ENCODE measurements at regions not wholly inside any gene's neighbourhood (a gene's known extent, or its start where the extent isn't known, plus 50 kb on each side); places are given as distances from the start of the nearest gene placed in this dataset.

DNA sequence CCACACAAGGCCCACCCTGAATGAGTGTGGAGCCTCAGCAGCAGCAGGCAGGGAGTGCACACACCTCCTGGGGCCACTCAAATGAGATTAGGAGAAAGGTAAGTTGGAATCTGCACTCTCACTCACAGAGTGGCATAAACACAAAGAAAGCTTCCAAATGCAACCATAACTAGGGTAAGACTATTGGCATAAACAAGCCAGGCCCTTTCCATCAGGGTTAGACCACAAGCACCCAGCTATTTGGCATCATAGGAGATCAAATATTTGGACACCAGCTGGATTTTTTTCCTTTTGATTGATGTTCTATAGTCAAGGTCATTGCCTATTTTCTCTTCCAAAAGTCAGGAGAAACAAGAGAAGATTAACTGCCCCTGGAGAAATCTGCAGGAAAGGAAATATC, 471.5 kb downstream of the TXNL1 start:
- DNase-seq = no peak

DNA sequence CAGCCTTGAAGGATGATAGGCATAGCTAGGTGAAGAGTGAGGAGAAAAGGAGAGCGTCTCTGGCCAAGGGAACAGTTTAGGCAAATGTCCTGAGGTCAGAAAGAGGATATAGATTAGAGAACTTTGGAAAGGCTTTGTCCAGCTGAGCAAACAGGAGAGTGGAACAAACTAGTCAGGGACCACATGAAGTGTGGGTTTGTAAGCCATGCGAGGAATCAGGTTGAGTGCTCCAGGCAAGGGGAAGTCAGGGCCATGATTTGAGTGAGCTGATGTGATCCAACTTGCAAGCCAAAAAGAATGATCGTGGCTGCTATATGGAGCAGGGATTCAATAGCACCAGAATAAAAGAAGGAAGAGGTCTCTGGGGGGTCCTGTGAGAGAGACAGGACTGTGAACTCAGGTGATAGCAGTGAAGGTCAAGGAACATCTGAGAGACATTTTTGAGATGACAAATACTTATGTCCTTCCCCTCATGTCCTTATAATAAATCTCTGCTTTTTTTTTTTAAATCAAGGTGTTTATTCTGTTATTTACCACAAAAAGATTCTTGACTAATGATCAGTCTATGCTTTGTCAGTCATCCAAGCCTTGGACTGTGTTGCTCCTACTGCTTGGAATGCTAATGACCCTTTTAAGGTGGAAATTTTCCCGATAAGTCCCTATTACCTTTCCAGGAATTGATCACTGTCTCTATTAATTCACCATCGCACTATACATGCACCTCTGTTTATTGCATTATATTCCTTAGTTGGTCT, 472.6 kb downstream of the TXNL1 start:
- DNase-seq = no peak

DNA sequence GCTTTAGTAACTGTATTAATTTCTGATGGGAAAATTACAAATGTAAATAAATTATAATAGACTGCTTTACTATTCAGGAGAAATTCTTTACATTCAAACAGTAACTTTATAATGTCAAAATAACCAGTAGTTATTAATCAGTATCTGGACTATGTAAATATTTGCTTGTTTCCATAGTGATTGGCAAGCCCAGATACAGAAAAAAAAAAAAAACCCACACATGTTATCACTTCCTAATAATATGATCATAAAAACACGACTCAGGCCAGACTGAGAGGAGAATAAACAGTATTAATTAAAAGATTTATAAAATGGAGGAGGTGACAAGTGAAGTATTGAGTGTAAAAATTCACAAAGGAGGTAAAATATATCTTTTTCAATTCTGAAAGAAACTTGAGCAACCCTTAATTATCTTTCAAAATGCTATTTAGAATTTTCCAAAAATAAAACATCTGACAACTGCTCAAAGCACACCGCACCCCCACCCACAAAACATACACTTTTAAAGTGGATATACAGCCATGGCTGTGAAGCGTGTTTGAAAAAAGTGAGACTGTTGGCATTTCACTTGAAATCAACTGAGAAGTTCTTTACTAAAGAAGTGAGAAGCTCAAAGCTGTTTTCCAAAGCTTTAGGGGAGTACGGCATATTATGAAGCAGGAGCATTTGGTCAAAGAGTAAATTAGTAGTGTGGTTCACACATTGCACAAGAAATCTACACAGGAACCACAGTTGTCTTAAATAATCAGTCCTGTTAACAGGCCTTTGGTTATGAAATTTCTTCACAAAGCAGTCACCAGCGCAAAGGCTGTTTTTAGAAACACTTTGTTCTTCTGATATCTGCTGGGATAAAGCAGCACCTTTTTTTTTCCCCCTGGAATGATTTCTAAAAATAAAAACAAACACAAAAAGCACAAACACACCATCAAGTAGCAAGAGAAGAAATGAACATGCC, 475.8 kb downstream of the TXNL1 start:
- no peak for DNase-seq

DNA sequence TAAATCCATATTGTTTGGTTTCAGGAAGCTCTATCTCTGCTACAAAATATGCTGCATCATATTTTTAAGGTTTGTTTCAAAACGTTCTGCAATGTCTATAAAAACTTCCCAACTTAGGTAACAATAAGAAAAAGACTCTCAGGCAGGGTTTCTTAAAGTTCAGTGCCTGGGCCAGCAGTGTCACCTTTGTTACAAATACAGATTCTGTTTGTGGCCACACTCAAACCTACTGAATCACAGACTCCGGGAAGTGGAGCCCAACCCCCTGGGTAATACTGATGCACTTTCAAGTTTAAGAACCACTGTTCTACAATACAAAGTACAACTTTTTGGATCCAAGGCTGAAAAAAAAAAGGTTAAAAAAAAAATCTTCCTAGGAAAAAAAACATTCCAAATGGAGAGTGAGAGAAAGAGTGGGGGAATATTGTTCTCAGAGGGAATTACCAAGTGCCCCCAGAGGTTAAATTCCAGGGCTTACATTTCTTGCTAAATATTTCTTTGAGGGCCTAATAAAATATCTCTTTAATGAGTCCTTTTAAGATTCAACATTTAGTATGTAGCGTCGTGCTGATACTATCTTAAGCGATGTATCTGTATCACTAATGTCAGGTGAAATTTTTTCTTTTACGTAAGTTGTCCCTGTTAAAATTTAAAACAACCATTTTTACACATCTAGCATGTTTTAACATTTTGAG, 476.7 kb downstream of the TXNL1 start:
- DNase-seq = no peak

DNA sequence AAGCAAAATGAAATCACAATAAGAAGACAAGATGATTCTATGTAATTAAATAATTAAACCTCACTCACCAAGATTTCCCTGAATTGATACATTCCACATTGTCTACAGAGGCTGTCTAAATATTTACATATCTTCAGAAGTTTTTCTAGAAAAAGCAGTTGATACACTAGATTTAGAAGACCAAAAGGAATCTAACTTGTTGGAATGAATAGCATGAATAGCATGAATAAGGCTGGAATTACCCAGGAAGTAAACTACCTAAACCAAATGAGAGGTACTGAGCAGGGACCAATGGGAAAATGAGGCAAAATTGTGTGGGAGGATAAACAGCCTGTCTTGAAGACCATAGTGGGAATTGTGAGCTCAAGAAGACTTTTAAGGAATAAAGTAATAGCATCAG, 479.7 kb downstream of the TXNL1 start:
- DNase-seq = no peak

DNA sequence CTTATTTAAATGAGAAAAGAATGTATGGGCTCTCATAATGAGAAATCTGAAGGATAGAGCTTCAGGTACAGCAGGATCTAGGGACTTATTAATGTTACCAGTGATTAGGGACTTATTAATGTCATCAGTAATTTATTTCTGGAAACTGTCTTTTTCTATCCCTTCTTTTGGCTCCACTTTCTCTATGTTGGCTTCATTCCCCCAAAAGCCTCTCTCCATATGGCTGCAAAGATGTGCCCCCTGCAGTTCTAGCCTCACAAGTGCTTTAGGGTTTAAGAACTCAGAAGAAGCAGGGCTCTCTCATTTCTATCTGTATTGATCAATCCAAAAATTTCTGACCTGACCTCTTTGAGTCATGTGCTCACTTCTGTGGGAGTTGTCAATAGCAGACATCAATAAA, 480.9 kb downstream of the TXNL1 start:
- no peak for DNase-seq

DNA sequence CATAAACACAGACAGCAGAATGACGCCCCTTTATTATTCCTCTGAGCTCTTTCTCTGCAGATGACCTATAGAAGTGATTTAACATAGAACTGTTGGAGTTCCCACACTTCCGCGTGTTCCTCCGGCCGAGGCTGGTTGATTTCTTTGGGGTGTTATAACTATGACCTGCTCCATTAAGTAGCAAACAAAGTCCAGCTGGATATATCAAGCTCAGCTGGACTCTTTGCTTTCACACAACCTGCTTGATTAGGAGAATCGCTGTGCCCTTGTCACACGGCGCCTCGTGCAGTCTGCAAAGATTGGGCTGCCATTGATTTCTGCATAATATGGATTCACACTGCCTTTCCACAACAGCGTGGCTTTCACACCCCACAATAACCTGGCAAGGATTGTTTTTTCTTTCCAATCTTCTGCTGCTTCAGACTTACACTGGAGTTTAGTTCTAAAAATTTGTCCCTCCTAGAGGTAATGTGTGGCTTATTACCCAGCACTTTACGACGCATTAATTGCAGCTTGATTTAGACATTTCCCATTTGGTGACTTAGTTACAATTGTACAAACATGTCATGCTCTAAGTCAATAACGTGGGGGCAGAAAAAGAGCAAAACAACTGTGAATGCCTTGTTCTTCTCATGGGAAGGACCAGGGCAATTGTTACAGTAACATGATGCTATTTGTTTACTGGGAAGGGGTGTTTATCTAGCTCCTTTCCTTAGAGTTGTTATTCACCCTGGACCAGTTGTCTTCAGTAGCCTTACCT, 485.7 kb downstream of the TXNL1 start:
- no peak for DNase-seq

DNA sequence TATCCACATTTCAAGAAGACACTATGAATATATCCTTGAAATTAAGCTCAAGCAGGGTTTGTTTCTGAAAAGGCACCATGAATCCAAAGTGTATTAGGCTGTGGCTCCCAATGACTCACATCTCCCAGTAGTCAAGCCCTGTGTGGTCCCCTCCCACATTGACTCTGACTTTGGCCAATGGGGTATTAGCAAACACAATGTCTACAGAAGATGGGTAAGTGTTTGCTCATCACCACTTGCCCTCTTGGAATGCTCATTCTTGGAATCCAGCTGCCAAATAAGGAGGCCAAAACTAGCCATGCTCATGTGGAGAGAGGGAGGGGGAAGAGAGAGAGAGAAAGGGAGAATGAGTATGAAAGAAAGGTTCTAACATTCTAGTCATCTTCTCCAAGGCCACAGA, 490.0 kb downstream of the TXNL1 start:
- peak; percentile 65 for DNase-seq

DNA sequence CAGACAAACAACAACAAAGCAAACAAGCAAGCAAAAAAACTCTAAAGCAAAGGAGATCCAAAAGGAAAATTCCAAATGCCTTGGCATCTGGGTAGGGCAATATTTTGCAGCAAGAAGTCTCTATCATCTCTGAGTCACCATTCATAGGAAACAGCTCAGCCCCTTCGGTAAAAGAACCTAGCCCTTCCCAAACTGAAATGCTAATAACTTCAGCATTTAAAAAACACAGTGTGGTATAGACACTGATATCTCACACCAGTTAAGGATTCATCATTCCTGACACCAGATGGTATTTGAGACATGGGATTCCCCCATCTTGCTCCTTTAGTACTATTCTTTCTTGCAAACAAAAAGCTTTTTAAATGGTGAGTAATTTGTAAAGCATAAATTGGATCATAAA, 491.8 kb downstream of the TXNL1 start:
- peak; percentile 59 for DNase-seq

DNA sequence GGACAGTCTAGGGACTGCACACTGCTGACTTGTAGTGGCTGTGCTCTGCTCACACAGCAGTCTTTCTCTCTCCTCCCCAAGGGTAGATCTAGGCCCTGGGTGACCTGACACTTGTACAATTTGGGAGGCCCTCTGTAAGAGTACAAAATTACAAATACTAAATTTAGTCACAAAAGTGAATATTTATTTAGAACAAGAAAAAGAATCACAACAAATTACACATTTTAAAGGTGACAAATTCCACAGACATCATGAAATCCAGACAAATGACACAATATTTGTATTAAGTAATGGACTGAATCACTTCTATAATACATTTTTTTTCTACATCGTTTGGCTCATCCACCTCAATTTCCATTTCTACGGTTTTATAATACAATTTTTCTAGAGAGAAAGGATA, 496.4 kb downstream of the TXNL1 start:
- DNase-seq = no peak

DNA sequence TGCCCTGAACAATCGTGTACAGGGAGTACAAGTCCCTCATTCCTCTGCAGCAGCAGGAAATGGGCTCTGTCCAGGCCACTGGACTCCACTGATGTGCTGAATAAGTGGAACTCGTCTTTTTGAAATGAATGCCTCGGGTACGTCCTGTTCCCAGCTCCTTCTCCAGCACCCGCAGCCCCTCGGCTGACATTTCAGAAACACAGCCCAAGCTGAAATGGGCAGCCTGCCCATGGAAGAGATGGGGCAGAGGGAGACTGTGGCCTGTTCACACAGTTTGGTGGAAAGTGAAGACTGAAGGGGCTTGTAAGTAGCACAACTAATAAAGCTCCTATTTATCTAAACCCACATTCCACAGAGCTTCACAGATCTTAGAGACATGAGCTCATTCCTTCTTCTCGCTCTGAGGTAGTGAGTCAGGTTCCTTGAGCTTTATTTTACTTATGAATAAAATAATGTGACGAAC, 498.6 kb downstream of the TXNL1 start:
- DNase-seq = peak; percentile 35

DNA sequence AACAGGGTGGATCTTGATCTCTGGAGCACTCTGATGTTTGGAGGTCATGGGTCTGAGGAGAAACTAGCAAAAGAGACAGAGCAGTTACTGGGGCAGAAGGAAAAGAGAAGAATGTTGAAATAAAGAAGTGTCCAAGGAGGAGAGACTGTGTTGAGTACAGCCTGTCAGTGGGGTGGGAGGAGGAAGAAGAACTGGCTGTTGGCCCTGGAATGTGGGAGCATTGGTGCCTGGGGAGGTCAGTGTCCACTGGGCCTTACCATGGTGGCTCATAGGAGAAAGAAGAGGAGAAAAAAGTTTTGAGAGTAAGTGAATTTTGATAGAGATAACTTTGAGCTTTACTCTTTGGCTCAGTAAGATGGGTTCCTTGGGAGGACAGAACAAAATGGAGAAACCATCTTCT, 499.0 kb downstream of the TXNL1 start:
- DNase-seq = no peak

DNA sequence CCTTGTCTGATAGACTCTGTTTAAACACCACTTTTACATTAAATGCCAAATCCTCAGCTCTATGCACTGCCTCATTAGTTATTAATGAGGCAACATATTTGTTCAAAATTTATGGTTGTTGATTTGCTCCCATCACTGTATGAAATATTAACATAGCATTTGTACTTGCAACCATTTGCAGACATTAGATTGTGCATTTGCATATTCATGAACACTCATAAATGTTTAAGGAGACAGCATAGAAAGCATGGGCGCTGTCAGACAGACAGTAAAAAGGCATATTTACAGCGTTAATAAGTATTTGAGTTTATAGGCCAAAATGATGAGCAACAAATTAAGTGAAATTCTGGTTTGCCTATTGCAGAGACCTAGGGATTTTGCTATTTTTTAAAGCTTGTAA, 502.3 kb downstream of the TXNL1 start:
- DNase-seq = no peak

DNA sequence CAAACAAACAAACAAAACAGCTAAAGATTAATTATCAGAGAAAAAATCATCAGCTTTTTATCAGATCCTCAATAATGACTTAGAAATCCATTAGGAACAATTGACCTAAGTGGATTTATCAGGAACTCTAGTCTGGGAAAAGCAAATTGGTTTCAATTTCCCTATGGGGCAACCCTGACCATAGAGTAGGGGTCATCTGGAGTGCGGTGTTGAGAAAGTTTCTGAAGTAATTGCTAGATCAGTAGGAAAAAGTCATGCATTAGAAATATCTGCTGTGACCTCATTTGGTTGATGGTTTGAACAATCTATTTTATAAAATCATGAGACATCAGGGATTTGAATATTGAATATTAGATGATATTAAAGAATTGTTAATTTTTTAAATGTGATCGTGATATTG, 507.9 kb downstream of the TXNL1 start:
- no peak for DNase-seq

DNA sequence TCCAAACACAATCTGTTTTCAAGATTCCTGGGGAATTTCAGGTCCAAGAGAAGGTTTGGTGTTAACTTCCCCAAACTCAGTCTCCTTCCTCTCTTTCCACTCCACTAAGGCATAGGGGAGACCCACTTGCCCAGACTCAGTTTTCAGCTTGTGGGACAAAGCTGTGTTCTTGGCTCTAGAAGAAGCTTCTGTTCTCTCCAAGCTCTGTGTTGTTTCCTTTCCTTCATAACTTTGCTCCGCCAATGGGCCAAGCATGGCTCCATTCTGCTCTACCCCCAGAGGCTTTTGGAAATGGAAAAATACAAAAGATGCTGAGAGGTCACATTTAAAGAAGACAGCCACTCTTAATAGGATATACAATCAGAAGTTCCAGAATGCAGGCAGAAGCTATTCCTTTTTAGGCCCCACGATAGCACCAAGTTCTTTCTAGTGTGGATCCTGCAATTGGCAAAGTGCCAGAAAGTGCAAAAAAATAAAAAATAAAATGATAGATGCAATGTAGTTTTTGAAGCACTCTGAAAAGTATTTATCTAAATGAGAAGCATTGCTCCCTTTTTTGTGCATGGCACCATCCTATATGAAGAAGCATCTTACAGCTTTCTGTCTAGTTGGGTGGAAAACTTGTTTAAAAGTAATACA, 510.1 kb downstream of the TXNL1 start:
- DNase-seq = no peak

DNA sequence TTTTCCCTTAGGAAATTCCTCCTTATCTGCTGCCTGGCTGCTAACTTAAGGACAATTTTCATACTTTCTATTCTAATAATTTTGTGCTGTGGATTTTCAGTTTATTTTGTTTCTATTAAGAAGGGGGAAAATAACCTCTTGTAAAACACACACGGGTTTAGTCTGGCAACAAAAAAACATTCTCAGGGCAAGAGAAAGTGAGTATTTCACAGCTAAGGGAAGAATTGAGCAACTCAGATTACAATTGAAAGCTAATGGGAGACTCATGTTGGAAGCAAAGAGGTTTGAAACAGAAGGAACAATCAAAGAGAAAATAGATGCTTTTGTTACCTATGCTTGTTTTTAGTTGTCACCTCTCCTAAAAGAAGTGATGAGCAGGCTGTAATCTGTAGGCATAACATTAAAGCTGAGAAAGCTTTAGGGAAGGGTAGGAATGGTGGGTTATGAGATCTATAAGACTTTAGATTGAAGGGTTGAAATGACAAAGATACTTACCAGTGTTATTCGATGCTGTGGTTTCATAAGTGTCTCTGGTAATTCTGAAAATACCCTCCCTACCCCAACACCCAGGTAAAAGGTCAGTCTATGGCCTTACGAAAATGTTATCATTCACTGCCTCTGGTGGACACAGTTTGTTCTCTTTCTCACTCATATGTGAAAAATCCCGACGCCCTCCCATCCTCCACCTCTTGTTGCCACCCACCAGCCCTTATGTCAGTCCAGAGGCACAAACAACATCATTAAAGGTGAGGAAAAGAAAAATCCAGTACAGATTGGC, 510.9 kb downstream of the TXNL1 start:
- no peak for DNase-seq

DNA sequence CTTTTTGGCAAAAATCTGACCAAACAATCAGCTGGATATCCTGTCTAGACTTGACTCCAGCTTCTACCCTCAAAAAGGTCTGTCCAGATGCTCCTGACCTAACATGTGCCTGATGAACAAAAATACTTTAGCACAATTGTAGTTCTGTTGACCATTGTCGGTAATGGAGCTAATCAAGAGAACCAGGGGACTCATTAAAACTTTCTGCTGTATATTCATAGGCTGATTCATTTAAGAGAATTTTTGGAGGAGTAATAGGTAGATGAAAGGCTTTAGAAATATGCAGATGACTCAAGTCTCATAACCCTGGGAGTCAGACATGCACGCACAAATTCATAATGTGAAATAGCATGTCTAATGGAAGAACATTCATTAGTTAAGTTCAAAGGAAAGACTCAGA, 514.2 kb downstream of the TXNL1 start:
- peak; percentile 18 for DNase-seq

DNA sequence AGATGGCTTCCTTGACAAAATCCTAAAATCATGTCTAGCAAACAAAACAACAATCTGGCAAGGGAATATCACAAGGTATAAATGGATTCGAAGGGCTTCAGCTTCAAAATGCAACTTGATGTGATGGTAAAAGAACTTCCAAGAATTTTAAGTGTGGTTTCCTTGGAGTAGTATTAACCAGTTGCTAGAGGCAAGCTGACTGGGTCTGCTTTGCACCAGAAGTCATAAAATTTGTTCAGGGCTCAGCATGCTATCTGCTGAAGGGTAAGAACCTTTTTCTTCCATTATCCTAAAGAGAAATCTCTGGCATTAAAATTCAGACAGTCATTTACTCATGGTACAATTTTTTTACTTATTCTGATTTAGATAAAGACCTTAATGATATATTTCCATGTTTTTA, 516.7 kb downstream of the TXNL1 start:
- no peak for DNase-seq

DNA sequence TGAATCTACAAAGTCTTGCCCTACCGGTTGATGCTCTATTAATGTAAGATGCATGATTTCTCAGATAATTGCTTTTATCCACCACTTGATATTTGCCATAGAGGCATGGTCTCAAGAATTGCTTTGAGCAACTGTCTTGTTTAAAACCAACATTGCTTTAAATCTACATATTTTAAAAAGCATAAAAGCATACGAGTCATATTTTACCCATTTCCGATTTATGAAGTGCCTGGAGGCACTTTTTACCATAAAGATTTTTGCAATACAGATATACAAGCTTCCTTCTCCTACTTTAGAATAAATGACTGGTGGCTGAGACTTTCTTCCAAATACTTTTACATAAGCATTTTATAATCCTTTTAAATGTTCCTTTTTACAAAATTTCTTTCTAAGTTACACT, 517.6 kb downstream of the TXNL1 start:
- DNase-seq = no peak

DNA sequence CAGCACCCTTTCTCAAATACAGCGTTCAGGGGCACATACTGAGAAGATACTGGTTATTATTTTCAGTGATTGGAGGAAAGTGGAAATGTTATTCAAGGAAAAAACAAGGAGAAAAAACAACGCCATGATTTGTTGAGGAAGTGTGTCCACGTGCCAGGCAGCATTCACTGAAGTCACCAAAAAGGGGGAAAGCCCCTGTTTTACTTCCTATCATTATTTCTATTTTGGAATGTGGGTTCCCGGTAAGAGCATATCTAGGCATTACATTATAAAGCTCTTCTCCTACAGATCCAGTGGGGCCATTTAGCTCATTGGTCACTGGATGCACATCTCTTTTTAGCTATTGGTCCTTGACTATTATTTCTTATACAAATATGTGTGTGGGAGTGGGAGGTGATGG, 518.7 kb downstream of the TXNL1 start:
- no peak for DNase-seq

DNA sequence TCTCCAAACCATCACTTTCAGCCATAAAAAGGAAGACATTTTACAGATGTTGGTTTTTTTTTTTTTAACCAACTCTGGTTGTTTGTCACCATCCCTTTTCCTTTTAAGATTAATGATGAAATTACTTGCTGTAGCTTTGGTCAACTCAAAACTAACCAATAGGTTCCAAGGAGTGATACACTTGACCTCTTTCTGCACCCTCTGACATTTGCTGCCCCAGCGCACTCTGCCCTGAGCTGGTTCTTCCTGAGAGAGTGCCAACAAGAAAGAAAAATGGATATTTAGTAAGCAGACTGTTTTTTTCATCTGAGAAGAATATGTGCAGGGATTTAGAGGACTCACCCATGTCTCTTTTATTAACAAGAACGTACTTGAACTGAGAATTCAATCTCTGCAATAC, 520.0 kb downstream of the TXNL1 start:
- no peak for DNase-seq

All from NCI-H226 (cell line).